Eye (tissue), 1 donor: ENCODE measurements at regions not wholly inside any gene's neighbourhood (a gene's known extent, or its start where the extent isn't known, plus 50 kb on each side); places are given as distances from the start of the nearest gene placed in this dataset.
"Not testable (repeated sequence)": the region's sequence is repeated elsewhere in the genome, so short reads cannot be mapped to it uniquely, and the experiment has no call there.

Experiments
- DNase-seq: peaks from one replicate; pipeline ENCODE4 v3.0.0-alpha.2; 2015

GRCh38 chr9:97248252-97248651 is 59.2 kb upstream of the CCDC180 start:
- DNase-seq: not testable (repeated sequence)

- DNase-seq: no peak
These were observed 63.9 kb upstream of the CCDC180 start for GRCh38 chr9:97243606-97244005.

GRCh38 chr9:97241430-97241829 is 66.0 kb upstream of the CCDC180 start:
- not testable (repeated sequence) for DNase-seq

- DNase-seq: peak; percentile 94
These were observed 69.2 kb upstream of the CCDC180 start for GRCh38 chr9:97237951-97238889.

GRCh38 chr9:97237311-97237786 is 70.1 kb upstream of the CCDC180 start:
- DNase-seq: peak; percentile 68

- not testable (repeated sequence) for DNase-seq
These were observed 74.5 kb upstream of the CCDC180 start for GRCh38 chr9:97233009-97233400.

GRCh38 chr9:97232060-97233008 is 75.1 kb upstream of the CCDC180 start:
- not testable (repeated sequence) for DNase-seq

- peak; percentile 48 for DNase-seq
These were observed 85.1 kb upstream of the CCDC180 start for GRCh38 chr9:97222393-97222792.

- DNase-seq: peak; percentile 91
These were observed 85.7 kb upstream of the CCDC180 start for GRCh38 chr9:97221478-97222355.

GRCh38 chr9:97220894-97221477 is 86.5 kb upstream of the CCDC180 start:
- peak; percentile 61 for DNase-seq

GRCh38 chr9:97220396-97220795 is 87.1 kb upstream of the CCDC180 start:
- not testable (repeated sequence) for DNase-seq

- DNase-seq: not testable (repeated sequence)
These were observed 87.9 kb upstream of the CCDC180 start for GRCh38 chr9:97219443-97220140.

GRCh38 chr9:97215127-97215526 is 92.3 kb upstream of the CCDC180 start:
- DNase-seq: not testable (repeated sequence)

GRCh38 chr9:97214556-97214955 is 92.9 kb upstream of the CCDC180 start:
- DNase-seq: not testable (repeated sequence)

GRCh38 chr9:97199683-97200082 is 107.8 kb upstream of the CCDC180 start:
- DNase-seq: not testable (repeated sequence)

- DNase-seq: not testable (repeated sequence)
These were observed 113.7 kb upstream of the CCDC180 start for GRCh38 chr9:97193767-97194166.

GRCh38 chr9:97188545-97188944 is 118.9 kb upstream of the CCDC180 start:
- no peak for DNase-seq

- DNase-seq: not testable (repeated sequence)
These were observed 119.8 kb upstream of the CCDC180 start for GRCh38 chr9:97187706-97188105.

- no peak for DNase-seq
These were observed 121.0 kb upstream of the CCDC180 start for GRCh38 chr9:97186493-97186892.

- DNase-seq: not testable (repeated sequence)
These were observed 124.9 kb upstream of the CCDC180 start for GRCh38 chr9:97182532-97182931.

GRCh38 chr9:97179616-97180015 is 127.8 kb upstream of the CCDC180 start:
- no peak for DNase-seq
